Upper lobe of right lung (tissue), 1 donor: ENCODE measurements at regions not wholly inside any gene's neighbourhood (a gene's known extent, or its start where the extent isn't known, plus 50 kb on each side); places are given as distances from the start of the nearest gene placed in this dataset.

ENCODE experiments used
- ATAC-seq: fragments of 200-7000 bp; cut with Tn5 transposase; one replicate; pipeline ENCODE4 v1.9.1; 2020; ENCODE audit warnings: mild to moderate bottlenecking, moderate library complexity
- DNase-seq: peaks from one replicate; pipeline ENCODE4 v3.0.0-alpha.2; 2020
- H3K27ac ChIP-seq: fragments of 200-600 bp; one replicate; pipeline ENCODE4 v1.8.0; 2022
- H3K27me3 ChIP-seq: fragments of 200-600 bp; one replicate; pipeline ENCODE4 v1.8.0; 2022; ENCODE audit warnings: mild to moderate bottlenecking
- H3K36me3 ChIP-seq: fragments of 200-600 bp; one replicate; pipeline ENCODE4 v1.8.0; 2022
- H3K4me1 ChIP-seq: fragments of 200-600 bp; one replicate; pipeline ENCODE4 v1.8.0; 2022
- H3K4me3 ChIP-seq: fragments of 200-600 bp; one replicate; pipeline ENCODE4 v1.8.0; 2022; ENCODE audit warnings: mild to moderate bottlenecking
- H3K9me3 ChIP-seq: fragments of 200-600 bp; one replicate; pipeline ENCODE4 v1.8.0; 2022
- intact Hi-C: fragments of 100-400 bp; cut with DNase I; formaldehyde crosslinking; loops from one replicate; pipeline ENCODE4 v1.11.0; 2022
- TF ChIP-seq, protein P1 (sequence below): fragments of 200-600 bp; IDR thresholded peaks from one replicate; pipeline ENCODE4 v1.8.0; 2022; ENCODE audit warnings: antibody characterized with exemption
- donor health status: DM: no; HTN: yes; CAD: no; lungs with severe emphysema.

DNA sequence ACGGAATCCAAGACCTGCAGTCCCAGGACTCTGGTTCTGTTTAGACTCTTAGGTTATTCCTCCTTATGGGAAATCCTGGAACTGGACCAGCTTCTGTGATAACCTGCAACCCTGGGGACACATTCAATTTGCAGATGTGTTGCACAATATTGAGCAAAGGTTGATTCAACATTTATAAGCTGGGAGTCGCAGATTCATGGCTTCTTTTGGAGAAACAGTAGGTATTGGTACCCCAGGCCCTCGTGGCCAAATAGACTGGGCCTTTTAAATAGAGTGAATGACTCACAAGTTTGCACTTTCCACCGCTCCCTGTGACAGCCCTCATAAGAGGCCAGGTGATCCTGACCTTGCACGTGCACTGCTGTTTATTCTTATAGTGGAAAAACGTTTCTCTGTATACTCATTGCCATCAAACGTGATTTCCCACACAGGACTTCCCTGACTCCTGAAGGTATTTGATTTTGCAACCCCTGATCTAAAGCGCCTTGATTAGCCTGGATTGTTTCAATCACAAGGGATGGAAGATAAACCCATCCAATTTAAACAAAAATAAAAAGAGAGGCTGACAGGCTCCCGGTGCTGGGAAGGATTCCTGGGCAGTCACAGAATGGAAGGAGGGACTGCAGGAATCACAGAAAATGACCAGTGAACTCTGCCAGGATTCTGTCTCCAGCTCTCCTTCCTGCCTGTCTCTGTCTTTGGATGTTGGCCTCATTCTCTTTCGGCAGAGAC is 98.0 kb downstream of the VCPKMT start:
- Histone ChIP-seq H3K9me3 (peaks cover 8% of the 10 kb centered on the region), H3K4me3 (no peak overlapping the region), H3K27me3 (no peaks in the 10 kb centered on the region), H3K27ac (no peak overlapping the region), H3K4me1 (peaks cover 11% of the 10 kb centered on the region), H3K36me3 (no peaks in the 10 kb centered on the region)
- TF ChIP-seq, protein P1, sequence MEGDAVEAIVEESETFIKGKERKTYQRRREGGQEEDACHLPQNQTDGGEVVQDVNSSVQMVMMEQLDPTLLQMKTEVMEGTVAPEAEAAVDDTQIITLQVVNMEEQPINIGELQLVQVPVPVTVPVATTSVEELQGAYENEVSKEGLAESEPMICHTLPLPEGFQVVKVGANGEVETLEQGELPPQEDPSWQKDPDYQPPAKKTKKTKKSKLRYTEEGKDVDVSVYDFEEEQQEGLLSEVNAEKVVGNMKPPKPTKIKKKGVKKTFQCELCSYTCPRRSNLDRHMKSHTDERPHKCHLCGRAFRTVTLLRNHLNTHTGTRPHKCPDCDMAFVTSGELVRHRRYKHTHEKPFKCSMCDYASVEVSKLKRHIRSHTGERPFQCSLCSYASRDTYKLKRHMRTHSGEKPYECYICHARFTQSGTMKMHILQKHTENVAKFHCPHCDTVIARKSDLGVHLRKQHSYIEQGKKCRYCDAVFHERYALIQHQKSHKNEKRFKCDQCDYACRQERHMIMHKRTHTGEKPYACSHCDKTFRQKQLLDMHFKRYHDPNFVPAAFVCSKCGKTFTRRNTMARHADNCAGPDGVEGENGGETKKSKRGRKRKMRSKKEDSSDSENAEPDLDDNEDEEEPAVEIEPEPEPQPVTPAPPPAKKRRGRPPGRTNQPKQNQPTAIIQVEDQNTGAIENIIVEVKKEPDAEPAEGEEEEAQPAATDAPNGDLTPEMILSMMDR = no peak
- ATAC-seq (peak; percentile 76), DNase-seq (no peak)
- intact Hi-C loops = no loop called here

DNA sequence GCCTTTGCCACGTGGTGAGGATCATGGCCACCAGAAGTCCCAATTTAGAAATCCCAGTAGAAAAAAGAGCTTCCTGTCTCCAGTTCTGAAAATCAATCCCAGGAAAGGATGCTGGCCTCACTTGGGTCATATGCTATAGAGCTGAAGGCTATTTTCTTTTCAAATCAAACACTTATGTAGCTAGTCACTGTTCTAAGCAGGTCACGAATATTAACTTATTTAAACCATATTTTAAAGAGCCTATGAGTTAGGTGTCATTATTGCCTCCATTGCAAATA is 97.5 kb downstream of the VCPKMT start:
- no peaks in the 10 kb centered on the region for H3K36me3 ChIP-seq
- TF ChIP-seq, protein P1 = no peak
- intact Hi-C loops = no loop called here
- peaks cover 8% of the 10 kb centered on the region for H3K9me3 ChIP-seq
- no peaks in the 10 kb centered on the region for H3K27me3 ChIP-seq
- no peak for ATAC-seq
- DNase-seq = no peak
- H3K27ac ChIP-seq = no peak overlapping the region
- no peak overlapping the region for H3K4me3 ChIP-seq
- peaks cover 11% of the 10 kb centered on the region for H3K4me1 ChIP-seq

DNA sequence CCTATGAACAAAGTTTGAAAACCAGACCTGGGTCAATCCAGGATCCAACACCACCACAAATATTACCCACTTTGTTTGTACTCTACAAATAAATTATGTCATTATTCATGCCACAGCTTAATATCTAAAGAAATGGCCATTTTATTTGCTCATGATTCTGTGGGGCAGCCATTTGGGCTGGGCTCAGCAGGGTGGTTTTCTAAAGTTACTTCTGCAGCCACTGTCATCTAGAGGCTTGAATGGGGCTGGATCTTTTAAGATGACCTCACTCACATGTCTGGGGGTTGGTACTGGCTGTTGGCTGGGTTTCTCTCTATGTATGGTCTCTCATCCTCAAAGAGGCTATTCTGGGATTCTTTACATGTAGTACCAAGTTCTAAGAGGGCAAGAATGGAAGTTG is 96.2 kb downstream of the VCPKMT start:
- ATAC-seq = no peak
- H3K4me1 ChIP-seq = peaks cover 11% of the 10 kb centered on the region
- H3K4me3 ChIP-seq = no peak overlapping the region
- no peak overlapping the region for H3K27ac ChIP-seq
- DNase-seq = no peak
- H3K27me3 ChIP-seq = no peaks in the 10 kb centered on the region
- TF ChIP-seq, protein P1 = no peak
- intact Hi-C loops = no loop called here
- peaks cover 8% of the 10 kb centered on the region for H3K9me3 ChIP-seq
- no peaks in the 10 kb centered on the region for H3K36me3 ChIP-seq

DNA sequence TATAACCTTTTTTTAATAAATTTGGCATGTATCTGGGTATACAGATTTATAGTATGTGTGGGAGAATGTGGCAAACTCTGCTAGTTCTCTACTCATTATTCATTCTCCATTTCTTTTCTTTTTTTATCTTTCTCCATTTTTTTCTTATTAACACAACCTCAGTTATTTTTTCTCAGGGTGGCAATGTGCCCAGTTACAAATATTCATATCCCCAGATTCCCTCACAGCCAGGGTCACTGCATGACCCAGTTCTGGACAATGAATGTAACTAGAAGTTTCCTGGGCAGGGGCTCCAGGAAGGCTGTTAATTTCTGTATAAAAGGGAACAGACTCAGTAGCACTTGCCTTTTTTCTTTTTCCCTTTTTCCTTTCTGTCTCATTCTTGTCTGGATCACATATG is 95.6 kb downstream of the VCPKMT start:
- intact Hi-C loops = no loop called here
- Histone ChIP-seq H3K36me3 (no peaks in the 10 kb centered on the region), H3K27me3 (no peaks in the 10 kb centered on the region), H3K4me1 (peaks cover 11% of the 10 kb centered on the region), H3K27ac (no peak overlapping the region), H3K4me3 (no peak overlapping the region), H3K9me3 (peaks cover 8% of the 10 kb centered on the region)
- TF ChIP-seq, protein P1 = no peak
- ATAC-seq = no peak
- DNase-seq = no peak

DNA sequence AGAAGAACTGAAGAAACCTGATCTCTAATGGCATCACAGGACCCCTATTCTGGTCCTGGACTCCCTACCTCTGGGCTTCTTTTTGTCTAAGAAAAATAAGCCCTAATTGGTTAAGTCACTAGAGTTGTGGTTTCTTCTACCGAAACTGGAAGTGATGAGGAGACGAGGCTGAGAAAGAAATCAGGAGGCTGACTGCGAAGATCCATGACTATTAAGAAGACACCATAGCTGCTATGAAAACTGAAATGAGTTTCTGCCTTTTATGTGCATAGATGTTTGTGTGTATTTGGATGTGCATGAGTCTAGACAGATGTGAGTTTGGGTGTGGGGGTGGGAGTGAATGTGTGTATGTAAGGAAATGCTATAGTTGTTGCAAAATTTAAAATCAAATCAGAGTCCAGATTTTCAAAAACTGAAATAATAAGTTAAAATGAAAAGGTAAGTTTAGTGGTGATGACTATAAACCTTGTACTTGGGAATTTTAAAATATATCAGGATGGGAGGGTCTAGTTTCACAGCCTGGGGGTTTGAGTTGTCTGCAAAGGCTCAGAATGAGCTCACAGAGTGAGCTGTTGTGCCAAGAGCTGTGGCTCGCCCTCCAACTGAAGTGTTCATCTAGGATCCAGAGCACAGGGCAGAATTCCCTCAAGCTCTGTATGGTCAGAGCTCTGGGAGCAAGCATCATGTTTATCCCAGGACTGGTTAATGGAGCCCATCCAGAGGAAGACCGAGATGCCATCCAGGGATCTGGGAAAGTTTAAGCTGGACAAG is 94.9 kb downstream of the VCPKMT start:
- peak; percentile 16 for ATAC-seq
- Histone ChIP-seq H3K27ac (no peak overlapping the region), H3K9me3 (peaks cover 8% of the 10 kb centered on the region), H3K27me3 (no peaks in the 10 kb centered on the region), H3K36me3 (no peaks in the 10 kb centered on the region), H3K4me3 (no peak overlapping the region), H3K4me1 (peaks cover 11% of the 10 kb centered on the region)
- intact Hi-C loops = no loop called here
- TF ChIP-seq, protein P1 = no peak
- no peak for DNase-seq
